Cardiac fibroblast (primary cell): ENCODE measurements at regions not wholly inside any gene's neighbourhood (a gene's known extent, or its start where the extent isn't known, plus 50 kb on each side); places are given as distances from the start of the nearest gene placed in this dataset.

Experiments used
- DNase-seq, 2 donors: peaks; one replicate each; pipeline versions ENCODE4 v3.0.0 to v3.0.0-alpha.2; 2010; ENCODE audit warnings: low read depth in 2 of 2
- H3K4me3 ChIP-seq, 2 donors: replicated peaks in 1 of 2; 1 replicate in 1 of 2; 2 replicates in 1 of 2; pipeline ENCODE4 v1.5.1; 2011; ENCODE audit warnings: low read depth in 2 of 2, low read length in 2 of 2, mild to moderate bottlenecking in 2 of 2, moderate library complexity in 1 of 2
- CTCF ChIP-seq: IDR thresholded peaks from one replicate; pipeline ENCODE4 v1.5.1; 2011; ENCODE audit warnings: low read depth, mild to moderate bottlenecking, low read length, inconsistent platforms

GRCh38 chr4:56104188-56104587 is 155.4 kb downstream of the CEP135 start:
- no peak for DNase-seq
- no peak overlapping the region for H3K4me3 ChIP-seq
- TF ChIP-seq CTCF = no peak

DNA sequence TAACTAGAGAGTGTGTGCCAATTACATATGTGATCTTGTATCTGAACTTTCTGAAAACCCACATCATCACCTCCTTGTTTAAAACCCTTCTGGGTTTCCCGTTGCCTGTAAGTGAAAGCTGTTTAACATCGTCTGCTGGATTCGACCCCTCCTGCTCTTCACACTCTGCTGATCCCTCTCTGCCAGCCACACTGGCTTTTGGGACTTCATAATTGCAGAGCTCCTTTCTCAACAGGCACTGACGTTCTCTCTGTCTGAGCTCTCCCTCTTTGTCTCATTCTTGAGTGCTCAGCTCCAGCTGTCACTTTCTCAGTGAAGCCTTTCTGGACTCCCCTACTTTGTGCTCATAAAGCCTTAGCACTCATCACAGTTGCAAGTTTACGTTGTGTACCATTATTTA is 153.9 kb downstream of the CEP135 start:
- H3K4me3 ChIP-seq = no peak overlapping the region
- TF ChIP-seq CTCF = no peak
- no peak for DNase-seq

DNA sequence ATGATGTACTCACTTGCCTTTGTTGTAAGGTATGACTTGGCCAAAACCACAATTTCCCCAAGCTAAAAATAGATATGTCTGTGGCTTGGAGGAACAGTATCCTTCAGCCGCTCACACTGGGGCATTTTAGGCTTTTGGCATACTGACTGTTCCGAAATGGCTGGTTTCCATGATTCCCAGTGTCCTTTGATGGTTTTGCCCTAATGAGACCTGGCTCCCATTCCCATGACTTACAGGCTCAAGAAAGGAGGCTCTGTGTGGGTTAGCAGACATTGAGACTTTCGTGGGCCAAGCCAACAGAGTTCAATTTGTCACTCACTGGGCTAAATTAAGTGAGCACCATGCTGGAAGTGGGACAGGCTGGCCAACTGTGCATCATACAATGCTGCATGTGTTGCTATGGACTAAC is 150.6 kb downstream of the CEP135 start:
- no peak for TF ChIP-seq CTCF
- peak in 1 of 2 donors; percentile 36 for DNase-seq

DNA sequence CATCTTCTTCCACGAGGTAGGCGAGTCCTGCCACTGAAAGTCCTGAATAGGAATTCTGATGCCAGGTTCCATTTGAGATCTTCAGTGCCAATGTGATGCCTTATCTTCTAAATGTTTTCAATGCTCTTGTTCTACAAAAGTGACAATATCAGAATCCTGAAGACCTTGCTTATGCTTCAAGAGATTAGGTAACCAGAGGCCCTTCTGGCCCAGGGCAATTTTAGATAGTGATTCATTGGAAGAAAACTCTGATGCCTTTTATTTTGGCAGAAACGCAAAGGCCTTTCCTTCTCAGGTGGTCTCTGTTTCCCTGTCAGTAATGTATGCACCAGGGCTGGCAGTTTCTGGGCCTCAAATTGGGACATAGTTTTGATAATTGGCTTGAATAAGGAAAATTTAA is 144.8 kb downstream of the CEP135 start:
- no peak for TF ChIP-seq CTCF
- DNase-seq = no peak
- no peak overlapping the region for H3K4me3 ChIP-seq

More for the DNA sequence above, 150.6 kb downstream of the CEP135 start:
- H3K4me3 ChIP-seq = no peak overlapping the region

GRCh38 chr4:56092540-56092939 is 143.8 kb downstream of the CEP135 start:
- DNase-seq = no peak
- H3K4me3 ChIP-seq = no peak overlapping the region
- no peak for TF ChIP-seq CTCF

GRCh38 chr4:56086561-56086960 is 137.8 kb downstream of the CEP135 start:
- DNase-seq = no peak
- no peak for TF ChIP-seq CTCF
- H3K4me3 ChIP-seq = no peak overlapping the region

DNA sequence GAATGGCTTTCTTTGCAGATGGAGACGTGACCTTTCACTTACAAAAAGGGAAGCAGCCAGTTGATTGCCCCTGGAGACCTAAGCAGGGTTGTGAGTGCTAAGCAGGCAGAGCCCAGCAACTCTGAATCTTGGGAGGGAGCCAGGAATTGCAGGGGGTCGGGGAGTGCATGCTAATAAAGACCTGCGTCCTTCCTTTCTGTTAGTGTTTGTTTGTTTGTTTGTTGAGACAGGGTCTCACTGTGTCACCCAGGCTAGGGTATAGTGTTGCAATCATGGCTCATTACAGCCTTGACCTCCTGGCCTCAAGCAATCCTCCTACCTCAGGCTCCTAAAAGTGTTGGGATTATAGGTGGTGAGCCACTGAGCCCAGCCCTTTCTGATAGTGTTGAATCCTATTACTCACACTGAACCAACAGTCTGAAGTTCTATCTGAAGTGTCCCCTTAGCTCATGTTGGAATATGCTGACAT is 137.4 kb downstream of the CEP135 start:
- peak in 1 of 2 donors; percentile 37 for DNase-seq
- no peak overlapping the region for H3K4me3 ChIP-seq
- TF ChIP-seq CTCF = no peak
